HEK293 (cell line): ENCODE measurements at regions not wholly inside any gene's neighbourhood (a gene's known extent, or its start where the extent isn't known, plus 50 kb on each side); places are given as distances from the start of the nearest gene placed in this dataset.
A peak's percentile ranks its signal among the peaks of the same experiment; 100 is the strongest.

Experiments
- CTCF ChIA-PET: fragments of 350-600 bp; formaldehyde crosslinking; extraction: SDS; loops from one replicate; lab custom pipeline; 2021; ENCODE audit warnings: antibody characterized with exemption; lab: Yijun Ruan, JAX
- POLR2A ChIA-PET: fragments of 300-600 bp; formaldehyde crosslinking; extraction: SDS; loops from one replicate; lab custom pipeline; 2020; ENCODE audit warnings: antibody characterized with exemption, inconsistent platforms; lab: Yijun Ruan, JAX
- H3K27ac ChIP-seq: fragments of 200-500 bp; sonication (Bioruptor generic); 2 replicates; pipeline ENCODE4 v1.5.1; 2014; ENCODE audit warnings: low read depth, low read length, control low read depth, inconsistent platforms; ENCODE audit errors: extremely low read depth
- H3K36me3 ChIP-seq, 2 experiments: fragments of 200-500 bp in 1 of 2; sonication (Bioruptor generic) in 1 of 2; 1 replicate in 1 of 2; 2 replicates in 1 of 2; pipeline ENCODE4 v1.5.1; 2014 to 2017; ENCODE audit warnings: inconsistent platforms in 2 of 2, low read length in 2 of 2; ENCODE audit not compliant: control insufficient read depth in 2 of 2, insufficient read depth in 1 of 2
- H3K4me1 ChIP-seq: fragments of 200-500 bp; sonication (Bioruptor generic); 2 replicates; pipeline ENCODE4 v1.5.1; 2014; ENCODE audit warnings: mild to moderate bottlenecking, low read length, inconsistent platforms; ENCODE audit not compliant: control insufficient read depth, insufficient read depth
- H3K4me3 ChIP-seq: 2 replicates; pipeline ENCODE4 v1.5.1; 2011; ENCODE audit warnings: low read depth, mild to moderate bottlenecking, control low read depth, low read length, moderate library complexity
- H3K9me3 ChIP-seq: fragments of 200-500 bp; sonication (Bioruptor generic); 2 replicates; pipeline ENCODE4 v1.5.1; 2014; ENCODE audit warnings: low read depth, low read length, inconsistent platforms; ENCODE audit not compliant: control insufficient read depth, insufficient read depth
- OSR2 ChIP-seq: fragments of 450-650 bp; formaldehyde crosslinking; IDR thresholded peaks from 2 replicates; pipeline ENCODE4 v1.5.1; 2016; ENCODE audit warnings: missing biosample characterization, missing genetic modification characterization
- ZBTB21 ChIP-seq: fragments of 450-650 bp; formaldehyde crosslinking; IDR thresholded peaks from 2 replicates; pipeline ENCODE4 v1.5.1; 2017; ENCODE audit warnings: missing biosample characterization, missing genetic modification characterization
- ZBTB48 ChIP-seq: fragments of 450-650 bp; formaldehyde crosslinking; IDR thresholded peaks from 2 replicates; pipeline ENCODE4 v1.5.1; 2016; ENCODE audit warnings: missing biosample characterization, missing genetic modification characterization
- ZNF2 ChIP-seq: fragments of 450-650 bp; formaldehyde crosslinking; IDR thresholded peaks from 2 replicates; pipeline ENCODE4 v1.5.1; 2016; ENCODE audit warnings: missing biosample characterization, missing genetic modification characterization
- ZNF404 ChIP-seq: fragments of 450-650 bp; formaldehyde crosslinking; IDR thresholded peaks from 2 replicates; pipeline ENCODE4 v1.5.1; 2017; ENCODE audit warnings: missing biosample characterization, missing genetic modification characterization
- ZNF423 ChIP-seq: fragments of 450-650 bp; formaldehyde crosslinking; IDR thresholded peaks from 2 replicates; pipeline ENCODE4 v1.5.1; 2016; ENCODE audit warnings: missing biosample characterization, missing genetic modification characterization
- ZNF433 ChIP-seq: fragments of 450-650 bp; formaldehyde crosslinking; IDR thresholded peaks from 2 replicates; pipeline ENCODE4 v1.5.1; 2016; ENCODE audit warnings: missing biosample characterization, missing genetic modification characterization, low read depth
- ZNF473 ChIP-seq: fragments of 450-650 bp; formaldehyde crosslinking; IDR thresholded peaks from 2 replicates; pipeline ENCODE4 v1.5.1; 2017; ENCODE audit warnings: missing biosample characterization, missing genetic modification characterization
- ZNF544 ChIP-seq: fragments of 450-650 bp; formaldehyde crosslinking; IDR thresholded peaks from 2 replicates; pipeline ENCODE4 v1.5.0; 2017; ENCODE audit warnings: missing biosample characterization, missing genetic modification characterization
- ZNF571 ChIP-seq: fragments of 450-650 bp; formaldehyde crosslinking; IDR thresholded peaks from 2 replicates; pipeline ENCODE4 v1.5.0; 2017; ENCODE audit warnings: missing biosample characterization, missing genetic modification characterization
- ZNF585B ChIP-seq: fragments of 450-650 bp; formaldehyde crosslinking; IDR thresholded peaks from 2 replicates; pipeline ENCODE4 v1.5.1; 2016; ENCODE audit warnings: missing biosample characterization, missing genetic modification characterization
- ZNF626 ChIP-seq: fragments of 450-650 bp; sonication (Bioruptor Pico); formaldehyde crosslinking; IDR thresholded peaks from 2 replicates; pipeline ENCODE4 v1.5.1; 2018; ENCODE audit warnings: missing biosample characterization, missing genetic modification characterization, inconsistent platforms
- ZNF629 ChIP-seq: fragments of 450-650 bp; formaldehyde crosslinking; IDR thresholded peaks from 2 replicates; pipeline ENCODE4 v1.5.1; 2017; ENCODE audit warnings: missing biosample characterization, missing genetic modification characterization
- ZNF837 ChIP-seq: fragments of 450-650 bp; formaldehyde crosslinking; IDR thresholded peaks from 2 replicates; pipeline ENCODE4 v1.5.1; 2016; ENCODE audit warnings: missing biosample characterization, missing genetic modification characterization
- TF ChIP-seq, protein P1 (sequence below): fragments of 450-650 bp; formaldehyde crosslinking; IDR thresholded peaks from 2 replicates; pipeline ENCODE4 v1.5.1; 2016; ENCODE audit warnings: missing biosample characterization, missing genetic modification characterization
- TF ChIP-seq, protein P2 (sequence below): fragments of 450-650 bp; formaldehyde crosslinking; IDR thresholded peaks from 2 replicates; pipeline ENCODE4 v1.5.1; 2016; ENCODE audit warnings: missing biosample characterization, missing genetic modification characterization
- TF ChIP-seq, protein P3 (sequence below): fragments of 450-650 bp; formaldehyde crosslinking; IDR thresholded peaks from 2 replicates; pipeline ENCODE4 v1.5.1; 2017; ENCODE audit warnings: missing biosample characterization, missing genetic modification characterization
- TF ChIP-seq, protein P4 (sequence below): fragments of 450-650 bp; formaldehyde crosslinking; IDR thresholded peaks from 2 replicates; pipeline ENCODE4 v1.5.1; 2016; ENCODE audit warnings: missing biosample characterization, missing genetic modification characterization

DNA sequence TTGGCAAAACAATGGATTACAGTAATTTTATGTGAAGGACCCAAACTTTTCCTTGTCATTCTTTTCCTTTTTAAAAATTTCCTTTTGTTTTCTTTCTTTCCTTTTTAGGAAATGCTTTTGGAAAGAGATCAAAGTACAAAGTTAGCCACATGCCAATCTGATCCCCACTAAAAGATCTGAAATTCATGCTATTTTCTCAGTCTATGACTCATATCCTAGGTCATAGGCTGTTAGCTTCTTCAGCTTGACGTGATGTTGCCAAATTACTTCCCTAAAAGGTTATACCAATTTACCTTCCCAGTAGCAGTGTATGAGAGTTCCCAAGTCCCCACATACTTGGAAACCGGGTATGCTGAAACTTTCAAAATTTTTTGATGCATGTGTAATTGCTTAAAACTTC lies 355.3 kb downstream of the INSIG2 start:
- ChIA-PET POLR2A (no interaction called here), CTCF (no interaction called here)
- Histone ChIP-seq H3K27ac (no peak overlapping the region), H3K4me1 (no peaks in the 10 kb centered on the region), H3K4me3 (no peak overlapping the region), H3K9me3 (no peaks in the 10 kb centered on the region), H3K36me3 (no peaks in the 10 kb centered on the region)
- TF ChIP-seq ZNF585B (tag by site-specific recombination) (no peak), ZNF571 (tag by site-specific recombination) (no peak), ZNF404 (tag by site-specific recombination) (no peak), ZNF629 (tag by site-specific recombination) (peak; percentile 28; the same call in 1 of the 2 replicates), ZNF473 (tag by site-specific recombination) (no peak), ZBTB48 (tag by site-specific recombination) (no peak), ZNF433 (tag by site-specific recombination) (no peak), OSR2 (tag by site-specific recombination) (no peak), ZNF544 (tag by site-specific recombination) (no peak), ZBTB21 (tag by site-specific recombination) (peak; percentile 69)
- TF ChIP-seq, protein P1, sequence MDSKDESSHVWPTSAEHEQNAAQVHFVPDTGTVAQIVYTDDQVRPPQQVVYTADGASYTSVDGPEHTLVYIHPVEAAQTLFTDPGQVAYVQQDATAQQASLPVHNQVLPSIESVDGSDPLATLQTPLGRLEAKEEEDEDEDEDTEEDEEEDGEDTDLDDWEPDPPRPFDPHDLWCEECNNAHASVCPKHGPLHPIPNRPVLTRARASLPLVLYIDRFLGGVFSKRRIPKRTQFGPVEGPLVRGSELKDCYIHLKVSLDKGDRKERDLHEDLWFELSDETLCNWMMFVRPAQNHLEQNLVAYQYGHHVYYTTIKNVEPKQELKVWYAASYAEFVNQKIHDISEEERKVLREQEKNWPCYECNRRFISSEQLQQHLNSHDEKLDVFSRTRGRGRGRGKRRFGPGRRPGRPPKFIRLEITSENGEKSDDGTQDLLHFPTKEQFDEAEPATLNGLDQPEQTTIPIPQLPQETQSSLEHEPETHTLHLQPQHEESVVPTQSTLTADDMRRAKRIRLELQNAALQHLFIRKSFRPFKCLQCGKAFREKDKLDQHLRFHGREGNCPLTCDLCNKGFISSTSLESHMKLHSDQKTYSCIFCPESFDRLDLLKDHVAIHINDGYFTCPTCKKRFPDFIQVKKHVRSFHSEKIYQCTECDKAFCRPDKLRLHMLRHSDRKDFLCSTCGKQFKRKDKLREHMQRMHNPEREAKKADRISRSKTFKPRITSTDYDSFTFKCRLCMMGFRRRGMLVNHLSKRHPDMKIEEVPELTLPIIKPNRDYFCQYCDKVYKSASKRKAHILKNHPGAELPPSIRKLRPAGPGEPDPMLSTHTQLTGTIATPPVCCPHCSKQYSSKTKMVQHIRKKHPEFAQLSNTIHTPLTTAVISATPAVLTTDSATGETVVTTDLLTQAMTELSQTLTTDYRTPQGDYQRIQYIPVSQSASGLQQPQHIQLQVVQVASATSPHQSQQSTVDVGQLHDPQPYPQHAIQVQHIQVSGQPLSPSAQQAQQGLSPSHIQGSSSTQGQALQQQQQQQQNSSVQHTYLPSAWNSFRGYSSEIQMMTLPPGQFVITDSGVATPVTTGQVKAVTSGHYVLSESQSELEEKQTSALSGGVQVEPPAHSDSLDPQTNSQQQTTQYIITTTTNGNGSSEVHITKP (tag by site-specific recombination): 0 out of 2 replicates have a peak, but pooled peaks have one; percentile 9
- TF ChIP-seq, protein P2, sequence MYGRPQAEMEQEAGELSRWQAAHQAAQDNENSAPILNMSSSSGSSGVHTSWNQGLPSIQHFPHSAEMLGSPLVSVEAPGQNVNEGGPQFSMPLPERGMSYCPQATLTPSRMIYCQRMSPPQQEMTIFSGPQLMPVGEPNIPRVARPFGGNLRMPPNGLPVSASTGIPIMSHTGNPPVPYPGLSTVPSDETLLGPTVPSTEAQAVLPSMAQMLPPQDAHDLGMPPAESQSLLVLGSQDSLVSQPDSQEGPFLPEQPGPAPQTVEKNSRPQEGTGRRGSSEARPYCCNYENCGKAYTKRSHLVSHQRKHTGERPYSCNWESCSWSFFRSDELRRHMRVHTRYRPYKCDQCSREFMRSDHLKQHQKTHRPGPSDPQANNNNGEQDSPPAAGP (tag by site-specific recombination): no peak
- TF ChIP-seq, protein P3, sequence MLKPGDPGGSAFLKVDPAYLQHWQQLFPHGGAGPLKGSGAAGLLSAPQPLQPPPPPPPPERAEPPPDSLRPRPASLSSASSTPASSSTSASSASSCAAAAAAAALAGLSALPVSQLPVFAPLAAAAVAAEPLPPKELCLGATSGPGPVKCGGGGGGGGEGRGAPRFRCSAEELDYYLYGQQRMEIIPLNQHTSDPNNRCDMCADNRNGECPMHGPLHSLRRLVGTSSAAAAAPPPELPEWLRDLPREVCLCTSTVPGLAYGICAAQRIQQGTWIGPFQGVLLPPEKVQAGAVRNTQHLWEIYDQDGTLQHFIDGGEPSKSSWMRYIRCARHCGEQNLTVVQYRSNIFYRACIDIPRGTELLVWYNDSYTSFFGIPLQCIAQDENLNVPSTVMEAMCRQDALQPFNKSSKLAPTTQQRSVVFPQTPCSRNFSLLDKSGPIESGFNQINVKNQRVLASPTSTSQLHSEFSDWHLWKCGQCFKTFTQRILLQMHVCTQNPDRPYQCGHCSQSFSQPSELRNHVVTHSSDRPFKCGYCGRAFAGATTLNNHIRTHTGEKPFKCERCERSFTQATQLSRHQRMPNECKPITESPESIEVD (tag by site-specific recombination): no peak

DNA sequence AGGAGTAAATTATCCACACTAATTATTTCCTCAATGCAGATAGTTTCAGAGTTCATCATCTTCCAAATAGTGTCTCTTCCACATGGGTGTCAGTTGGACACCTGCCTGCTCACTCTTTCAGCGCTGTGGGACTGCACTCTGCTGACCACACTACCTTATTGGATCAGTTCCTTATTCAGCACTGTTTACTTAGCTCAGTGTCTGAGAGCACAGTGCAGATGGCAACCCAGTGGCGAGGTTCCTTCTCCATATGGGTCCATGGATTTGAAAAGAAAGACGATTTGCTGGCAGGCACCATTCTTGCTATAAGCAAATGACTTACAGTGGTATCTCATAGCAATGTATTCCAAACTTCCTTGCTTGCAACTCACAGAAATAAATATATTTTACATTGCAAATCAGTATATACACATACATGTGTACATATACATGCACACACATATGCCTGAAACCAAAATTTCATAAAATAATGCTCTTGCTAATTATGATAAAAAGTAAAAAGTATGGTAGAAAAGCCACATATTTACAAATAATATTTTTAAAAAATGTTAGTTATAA lies 354.8 kb downstream of the INSIG2 start:
- POLR2A ChIA-PET: no interaction called here
- H3K4me3 ChIP-seq: no peak overlapping the region
- no peaks in the 10 kb centered on the region for H3K9me3 ChIP-seq
- no peaks in the 10 kb centered on the region for H3K4me1 ChIP-seq
- TF ChIP-seq, protein P4, sequence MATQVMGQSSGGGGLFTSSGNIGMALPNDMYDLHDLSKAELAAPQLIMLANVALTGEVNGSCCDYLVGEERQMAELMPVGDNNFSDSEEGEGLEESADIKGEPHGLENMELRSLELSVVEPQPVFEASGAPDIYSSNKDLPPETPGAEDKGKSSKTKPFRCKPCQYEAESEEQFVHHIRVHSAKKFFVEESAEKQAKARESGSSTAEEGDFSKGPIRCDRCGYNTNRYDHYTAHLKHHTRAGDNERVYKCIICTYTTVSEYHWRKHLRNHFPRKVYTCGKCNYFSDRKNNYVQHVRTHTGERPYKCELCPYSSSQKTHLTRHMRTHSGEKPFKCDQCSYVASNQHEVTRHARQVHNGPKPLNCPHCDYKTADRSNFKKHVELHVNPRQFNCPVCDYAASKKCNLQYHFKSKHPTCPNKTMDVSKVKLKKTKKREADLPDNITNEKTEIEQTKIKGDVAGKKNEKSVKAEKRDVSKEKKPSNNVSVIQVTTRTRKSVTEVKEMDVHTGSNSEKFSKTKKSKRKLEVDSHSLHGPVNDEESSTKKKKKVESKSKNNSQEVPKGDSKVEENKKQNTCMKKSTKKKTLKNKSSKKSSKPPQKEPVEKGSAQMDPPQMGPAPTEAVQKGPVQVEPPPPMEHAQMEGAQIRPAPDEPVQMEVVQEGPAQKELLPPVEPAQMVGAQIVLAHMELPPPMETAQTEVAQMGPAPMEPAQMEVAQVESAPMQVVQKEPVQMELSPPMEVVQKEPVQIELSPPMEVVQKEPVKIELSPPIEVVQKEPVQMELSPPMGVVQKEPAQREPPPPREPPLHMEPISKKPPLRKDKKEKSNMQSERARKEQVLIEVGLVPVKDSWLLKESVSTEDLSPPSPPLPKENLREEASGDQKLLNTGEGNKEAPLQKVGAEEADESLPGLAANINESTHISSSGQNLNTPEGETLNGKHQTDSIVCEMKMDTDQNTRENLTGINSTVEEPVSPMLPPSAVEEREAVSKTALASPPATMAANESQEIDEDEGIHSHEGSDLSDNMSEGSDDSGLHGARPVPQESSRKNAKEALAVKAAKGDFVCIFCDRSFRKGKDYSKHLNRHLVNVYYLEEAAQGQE (tag by site-specific recombination): no peak
- TF ChIP-seq ZNF837: no peak
- no peak for TF ChIP-seq ZNF585B (tag by site-specific recombination)
- no peak for TF ChIP-seq ZNF626 (tag by site-specific recombination)
- TF ChIP-seq ZNF423: no peak
- TF ChIP-seq ZNF2 (tag by site-specific recombination): no peak
- TF ChIP-seq, all 188 proteins: peak for 0
- CTCF ChIA-PET: no interaction called here
- Histone ChIP-seq H3K27ac (no peak overlapping the region), H3K36me3 (no peaks in the 10 kb centered on the region)
